WTC11 (cell line): ENCODE measurements at regions not wholly inside any gene's neighbourhood (a gene's known extent, or its start where the extent isn't known, plus 50 kb on each side); places are given as distances from the start of the nearest gene placed in this dataset.

Experiments
- ATAC-seq: fragments of 200-7000 bp; cut with Tn5 transposase; 2 replicates; pipeline ENCODE4 v1.10.0; 2021; ENCODE audit warnings: mild to moderate bottlenecking, moderate library complexity
- CTCF ChIA-PET: fragments of 300-600 bp; sonication (Branson Sonifier 250); formaldehyde crosslinking; loops from one replicate; lab custom pipeline; 2021; ENCODE audit warnings: antibody characterized with exemption; lab: Charles Lee
- POLR2A ChIA-PET: fragments of 350-600 bp; sonication (Branson Sonifier 250); formaldehyde crosslinking; loops from one replicate; lab custom pipeline; 2021; ENCODE audit warnings: antibody characterized with exemption; lab: Charles Lee
- DNase-seq: peaks from one replicate; pipeline ENCODE4 v3.0.0; 2021; ENCODE audit warnings: low spot score
- H3K27ac Mint-ChIP-seq: 2 replicates; pipeline ENCODE4 v1.8.0; 2021; ENCODE audit warnings: mixed read lengths
- H3K27me3 Mint-ChIP-seq: 2 replicates; pipeline ENCODE4 v1.8.0; 2021; ENCODE audit warnings: low read depth, mild to moderate bottlenecking, moderate library complexity, mixed read lengths
- H3K36me3 Mint-ChIP-seq: 2 replicates; pipeline ENCODE4 v1.8.0; 2021; ENCODE audit warnings: mixed read lengths
- H3K4me1 Mint-ChIP-seq: 2 replicates; pipeline ENCODE4 v1.8.0; 2022; ENCODE audit warnings: mixed read lengths
- H3K4me3 Mint-ChIP-seq: 2 replicates; pipeline ENCODE4 v1.8.0; 2021; ENCODE audit warnings: mild to moderate bottlenecking, moderate library complexity, mixed read lengths
- H3K9me3 Mint-ChIP-seq: 2 replicates; pipeline ENCODE4 v1.8.0; 2021; ENCODE audit warnings: mixed read lengths
- CBFB ChIP-seq: sonication (generic); formaldehyde crosslinking; IDR thresholded peaks from 2 replicates; pipeline ENCODE4 v1.8.1; 2022; ENCODE audit warnings: mild to moderate bottlenecking, low read depth, missing genetic modification reagents
- CREM ChIP-seq: sonication (generic); formaldehyde crosslinking; IDR thresholded peaks from 2 replicates; pipeline ENCODE4 v1.8.1; 2022; ENCODE audit warnings: mild to moderate bottlenecking, missing genetic modification reagents, moderate library complexity
- E2F4 ChIP-seq: sonication (generic); formaldehyde crosslinking; IDR thresholded peaks from 2 replicates; pipeline ENCODE4 v1.8.1; 2022; ENCODE audit warnings: low read depth, mild to moderate bottlenecking, moderate library complexity, missing genetic modification reagents, borderline replicate concordance
- FOXP1 ChIP-seq: sonication (generic); formaldehyde crosslinking; IDR thresholded peaks from 2 replicates; pipeline ENCODE4 v1.8.0; 2022; ENCODE audit warnings: missing genetic modification reagents, mild to moderate bottlenecking, moderate library complexity, borderline replicate concordance
- GRHL2 ChIP-seq: fragments of 250-450 bp; sonication (Bioruptor Pico); IDR thresholded peaks from 2 replicates; pipeline ENCODE4 v1.8.0; 2022; ENCODE audit warnings: mild to moderate bottlenecking, moderate library complexity; ENCODE audit not compliant: insufficient replicate concordance, severe bottlenecking
- IRF2 ChIP-seq: sonication (generic); formaldehyde crosslinking; IDR thresholded peaks from 2 replicates; pipeline ENCODE4 v1.8.0; 2022; ENCODE audit warnings: low read depth, missing genetic modification reagents, borderline replicate concordance
- NR2C2 ChIP-seq: sonication (generic); formaldehyde crosslinking; IDR thresholded peaks from 2 replicates; pipeline ENCODE4 v1.8.0; 2022; ENCODE audit warnings: mild to moderate bottlenecking, missing genetic modification reagents
- RELA ChIP-seq: sonication (generic); formaldehyde crosslinking; IDR thresholded peaks from 2 replicates; pipeline ENCODE4 v1.8.1; 2022; ENCODE audit warnings: missing genetic modification reagents, mild to moderate bottlenecking, borderline replicate concordance
- SMAD4 ChIP-seq: sonication (generic); formaldehyde crosslinking; IDR thresholded peaks from 2 replicates; pipeline ENCODE4 v1.8.0; 2022; ENCODE audit warnings: mild to moderate bottlenecking, missing genetic modification reagents
- SP1 ChIP-seq: sonication (generic); formaldehyde crosslinking; conservative IDR thresholded peaks from 2 replicates; pipeline ENCODE4 v1.8.1; 2022; ENCODE audit warnings: missing genetic modification reagents
- TEAD1 ChIP-seq: sonication (generic); formaldehyde crosslinking; IDR thresholded peaks from 2 replicates; pipeline ENCODE4 v1.8.0; 2022; ENCODE audit warnings: mild to moderate bottlenecking, missing genetic modification reagents
- ZNF219 ChIP-seq: sonication (generic); formaldehyde crosslinking; IDR thresholded peaks from 2 replicates; pipeline ENCODE4 v1.8.0; 2023; ENCODE audit warnings: missing genetic modification reagents, mild to moderate bottlenecking, borderline replicate concordance
- ZNF532 ChIP-seq: fragments of 250-450 bp; sonication (Bioruptor Pico); IDR thresholded peaks from 2 replicates; pipeline ENCODE4 v1.9.0; 2021; ENCODE audit warnings: mild to moderate bottlenecking, borderline replicate concordance
- TF ChIP-seq, protein P1 (sequence below): fragments of 250-450 bp; sonication (Bioruptor Pico); IDR thresholded peaks from 2 replicates; pipeline ENCODE4 v1.9.0; 2021; ENCODE audit warnings: mild to moderate bottlenecking
- TF ChIP-seq, protein P2 (sequence below): sonication (generic); formaldehyde crosslinking; IDR thresholded peaks from 2 replicates; pipeline ENCODE4 v1.8.0; 2023; ENCODE audit warnings: missing genetic modification reagents
- TF ChIP-seq, protein P3 (sequence below): sonication (generic); formaldehyde crosslinking; IDR thresholded peaks from 2 replicates; pipeline ENCODE4 v1.8.0; 2023; ENCODE audit warnings: mild to moderate bottlenecking, missing genetic modification reagents

GRCh38 chr6:21968411-21968810 lies 328.4 kb downstream of the PRL start (continued):
- TF ChIP-seq, protein P1, sequence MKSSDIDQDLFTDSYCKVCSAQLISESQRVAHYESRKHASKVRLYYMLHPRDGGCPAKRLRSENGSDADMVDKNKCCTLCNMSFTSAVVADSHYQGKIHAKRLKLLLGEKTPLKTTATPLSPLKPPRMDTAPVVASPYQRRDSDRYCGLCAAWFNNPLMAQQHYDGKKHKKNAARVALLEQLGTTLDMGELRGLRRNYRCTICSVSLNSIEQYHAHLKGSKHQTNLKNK (CRISPR knock-in tag) = no peak
- TF ChIP-seq, protein P2, sequence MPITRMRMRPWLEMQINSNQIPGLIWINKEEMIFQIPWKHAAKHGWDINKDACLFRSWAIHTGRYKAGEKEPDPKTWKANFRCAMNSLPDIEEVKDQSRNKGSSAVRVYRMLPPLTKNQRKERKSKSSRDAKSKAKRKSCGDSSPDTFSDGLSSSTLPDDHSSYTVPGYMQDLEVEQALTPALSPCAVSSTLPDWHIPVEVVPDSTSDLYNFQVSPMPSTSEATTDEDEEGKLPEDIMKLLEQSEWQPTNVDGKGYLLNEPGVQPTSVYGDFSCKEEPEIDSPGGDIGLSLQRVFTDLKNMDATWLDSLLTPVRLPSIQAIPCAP = no peak
- no peak for TF ChIP-seq FOXP1 (CRISPR knock-in tag)

- CTCF ChIA-PET = no interaction called here
- no peaks in the 10 kb centered on the region for H3K27me3 Mint-ChIP-seq
- TF ChIP-seq SP1 (CRISPR knock-in tag) = no peak
- TF ChIP-seq, protein P3, sequence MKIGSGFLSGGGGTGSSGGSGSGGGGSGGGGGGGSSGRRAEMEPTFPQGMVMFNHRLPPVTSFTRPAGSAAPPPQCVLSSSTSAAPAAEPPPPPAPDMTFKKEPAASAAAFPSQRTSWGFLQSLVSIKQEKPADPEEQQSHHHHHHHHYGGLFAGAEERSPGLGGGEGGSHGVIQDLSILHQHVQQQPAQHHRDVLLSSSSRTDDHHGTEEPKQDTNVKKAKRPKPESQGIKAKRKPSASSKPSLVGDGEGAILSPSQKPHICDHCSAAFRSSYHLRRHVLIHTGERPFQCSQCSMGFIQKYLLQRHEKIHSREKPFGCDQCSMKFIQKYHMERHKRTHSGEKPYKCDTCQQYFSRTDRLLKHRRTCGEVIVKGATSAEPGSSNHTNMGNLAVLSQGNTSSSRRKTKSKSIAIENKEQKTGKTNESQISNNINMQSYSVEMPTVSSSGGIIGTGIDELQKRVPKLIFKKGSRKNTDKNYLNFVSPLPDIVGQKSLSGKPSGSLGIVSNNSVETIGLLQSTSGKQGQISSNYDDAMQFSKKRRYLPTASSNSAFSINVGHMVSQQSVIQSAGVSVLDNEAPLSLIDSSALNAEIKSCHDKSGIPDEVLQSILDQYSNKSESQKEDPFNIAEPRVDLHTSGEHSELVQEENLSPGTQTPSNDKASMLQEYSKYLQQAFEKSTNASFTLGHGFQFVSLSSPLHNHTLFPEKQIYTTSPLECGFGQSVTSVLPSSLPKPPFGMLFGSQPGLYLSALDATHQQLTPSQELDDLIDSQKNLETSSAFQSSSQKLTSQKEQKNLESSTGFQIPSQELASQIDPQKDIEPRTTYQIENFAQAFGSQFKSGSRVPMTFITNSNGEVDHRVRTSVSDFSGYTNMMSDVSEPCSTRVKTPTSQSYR (CRISPR knock-in tag) = no peak
- no peak for TF ChIP-seq SMAD4
- no peak for TF ChIP-seq CBFB
- TF ChIP-seq NR2C2 = no peak
- TF ChIP-seq TEAD1 = no peak
- TF ChIP-seq ZNF219 (CRISPR knock-in tag) = no peak
- no peak for TF ChIP-seq E2F4 (CRISPR knock-in tag)
- no peak for TF ChIP-seq IRF2 (CRISPR knock-in tag)
- TF ChIP-seq RELA = no peak
- no peak for TF ChIP-seq GRHL2
- no peak for TF ChIP-seq CREM
- TF ChIP-seq ZNF532 (CRISPR knock-in tag) = no peak
- peaks cover 65% of the 10 kb centered on the region for H3K4me1 Mint-ChIP-seq
- POLR2A ChIA-PET = no interaction called here
- ATAC-seq (no peak), DNase-seq (no peak)
- no peak overlapping the region for H3K4me3 Mint-ChIP-seq
- H3K27ac Mint-ChIP-seq = no peak overlapping the region; the same call in 1 of the 2 replicates
- H3K9me3 Mint-ChIP-seq = peaks cover 18% of the 10 kb centered on the region
- peaks cover 13% of the 10 kb centered on the region for H3K36me3 Mint-ChIP-seq
Observed at GRCh38 chr6:21969192-21969591, 327.6 kb downstream of the PRL start.
